K562 (cell line): ENCODE measurements at regions not wholly inside any gene's neighbourhood (a gene's known extent, or its start where the extent isn't known, plus 50 kb on each side); places are given as distances from the start of the nearest gene placed in this dataset.

Source experiments
- ATAC-seq: fragments of 200-7000 bp; cut with Tn5 transposase; 3 replicates; pipeline ENCODE4 v1.9.1; 2020; ENCODE audit warnings: moderate library complexity
- BruUV-seq: library from RNA; stranded (reverse); fragments of 400-500 nt; replicated peaks from 2 replicates; lab custom pipeline; 2021; lab: Mats Ljungman, UMichigan
- CTCF ChIA-PET: fragments of 300-600 bp; formaldehyde crosslinking; extraction: SDS; loops from one replicate; lab custom pipeline; 2021; ENCODE audit warnings: low intra/inter-chr PET ratio; lab: Yijun Ruan, JAX
- POLR2A ChIA-PET: fragments of 300-600, 350-650 bp; sonication (Branson Sonifier 250); formaldehyde crosslinking; extraction: SDS; loops from one replicate; lab custom pipeline; 2021; ENCODE audit warnings: antibody characterized with exemption, inconsistent platforms; lab: Yijun Ruan, JAX
- DNase-seq, 4 experiments: peaks; one replicate each; pipeline versions ENCODE4 v3.0.0 to v3.0.0-alpha.2; 2011 to 2018; ENCODE audit warnings: low spot score in 3 of 4, mixed read lengths in 3 of 4; ENCODE audit errors: extremely low read depth in 1 of 4
- FAIRE-seq: peaks from 2 replicates; lab custom pipeline; 2011; peaks lifted over from hg19 to GRCh38; lab: Jason Lieb, UNC
- H2AFZ ChIP-seq: 2 replicates; pipeline ENCODE4 v1.6.0; 2011; ENCODE audit warnings: low read depth, low read length, control low read depth, inconsistent platforms
- H3K27ac ChIP-seq: fragments of 200-600 bp; 3 replicates; pipeline ENCODE4 v1.8.0; 2011; ENCODE audit warnings: low read depth, mild to moderate bottlenecking, control low read depth, inconsistent platforms, low read length, moderate library complexity, mixed read lengths; ENCODE audit errors: extremely low read depth
- H3K27me3 ChIP-seq, 2 experiments: fragments of 300-600 bp in 1 of 2; 2 replicates in 1 of 2; 3 replicates in 1 of 2; pipeline versions ENCODE4 v1.6.0 to v1.8.0; 2011; ENCODE audit warnings: inconsistent platforms in 2 of 2, low read length in 2 of 2, mild to moderate bottlenecking in 1 of 2, mixed read lengths in 1 of 2, moderate library complexity in 1 of 2; ENCODE audit not compliant: control insufficient read depth in 2 of 2, insufficient read depth in 2 of 2
- H3K36me3 ChIP-seq: fragments of 300-600 bp; 3 replicates; pipeline ENCODE4 v1.8.0; 2011; ENCODE audit warnings: mild to moderate bottlenecking, low read length, inconsistent platforms; ENCODE audit not compliant: control insufficient read depth, insufficient read depth
- H3K4me1 ChIP-seq, 2 experiments: fragments of 200-600 bp in 1 of 2; replicated peaks in 1 of 2; 2 replicates in 1 of 2; 3 replicates in 1 of 2; pipeline versions ENCODE4 v1.5.1 to v1.8.0; 2011; ENCODE audit warnings: inconsistent platforms in 2 of 2, low read length in 2 of 2, mild to moderate bottlenecking in 1 of 2, mixed read lengths in 1 of 2, moderate library complexity in 1 of 2; ENCODE audit not compliant: control insufficient read depth in 2 of 2, insufficient read depth in 2 of 2
- H3K4me2 ChIP-seq: 2 replicates; pipeline ENCODE4 v1.6.1; 2011; ENCODE audit warnings: low read length, control low read depth, inconsistent platforms, mixed read lengths; ENCODE audit not compliant: insufficient read depth
- H3K4me3 ChIP-seq: fragments of 200-600 bp; sonication (generic), shearing (Covaris generic); 2 replicates; pipeline ENCODE4 v1.5.1; 2016; ENCODE audit warnings: control low read depth, inconsistent platforms
- H3K79me2 ChIP-seq: fragments of 200-600 bp; 3 replicates; pipeline ENCODE4 v1.8.0; 2011; ENCODE audit warnings: low read length, inconsistent platforms; ENCODE audit not compliant: control insufficient read depth, insufficient read depth
- H3K9ac ChIP-seq, 2 experiments: 2 replicates each; pipeline versions ENCODE4 v1.6.0 to v1.6.1; 2011; ENCODE audit warnings: low read depth in 2 of 2, low read length in 2 of 2, control low read depth in 1 of 2, inconsistent platforms in 1 of 2, mild to moderate bottlenecking in 1 of 2, mixed read lengths in 1 of 2; ENCODE audit not compliant: insufficient read depth in 1 of 2
- H3K9me1 ChIP-seq: one replicate; pipeline ENCODE4 v1.6.0; 2011; ENCODE audit warnings: inconsistent platforms, mild to moderate bottlenecking, low read length, moderate library complexity; ENCODE audit not compliant: control insufficient read depth, insufficient read depth
- H3K9me3 ChIP-seq: replicated peaks from 2 replicates; pipeline ENCODE4 v1.5.1; 2011; ENCODE audit warnings: low read depth, low read length, inconsistent platforms; ENCODE audit not compliant: control insufficient read depth, insufficient read depth
- H4K20me1 ChIP-seq: replicated peaks from 2 replicates; pipeline ENCODE4 v1.6.1; 2011; ENCODE audit warnings: low read length, inconsistent platforms, mixed read lengths; ENCODE audit not compliant: control insufficient read depth, insufficient read depth
- ATF4 ChIP-seq: fragments of 450-650 bp; formaldehyde crosslinking; IDR thresholded peaks from 2 replicates; pipeline ENCODE4 v1.4.0; 2022; ENCODE audit warnings: mild to moderate bottlenecking, moderate library complexity
- CBFA2T3 ChIP-seq: fragments of 450-650 bp; IDR thresholded peaks from 2 replicates; pipeline ENCODE4 v1.6.1; 2017
- CBX3 ChIP-seq, 2 experiments: IDR thresholded peaks; 1 replicate in 1 of 2; 2 replicates in 1 of 2; pipeline ENCODE4 v1.6.1; 2012; ENCODE audit warnings: inconsistent platforms in 2 of 2, low read length in 2 of 2, borderline replicate concordance in 1 of 2, control low read depth in 1 of 2
- COPS2 ChIP-seq: fragments of 450-650 bp; conservative IDR thresholded peaks from 2 replicates; pipeline ENCODE4 v1.6.1; 2016; ENCODE audit warnings: mild to moderate bottlenecking, moderate library complexity
- CTCF ChIP-seq, 3 experiments: IDR thresholded peaks in 2 of 3; conservative IDR thresholded peaks in 1 of 3; 2 replicates each; pipeline ENCODE4 v1.5.1; 2011 to 2012; ENCODE audit warnings: low read length in 3 of 3, mild to moderate bottlenecking in 3 of 3, control low read depth in 2 of 3, improper control_type of control experiment in 1 of 3, inconsistent platforms in 1 of 3, low read depth in 1 of 3, mixed read lengths in 1 of 3, moderate library complexity in 1 of 3; ENCODE audit not compliant: insufficient read depth in 2 of 3
- EP300 ChIP-seq: IDR thresholded peaks from 2 replicates; pipeline ENCODE4 v1.6.1; 2012; ENCODE audit warnings: low read length, improper control_type of control experiment
- FOXA1 ChIP-seq: fragments of 450-650 bp; IDR thresholded peaks from 2 replicates; pipeline ENCODE4 v1.6.1; 2016; ENCODE audit warnings: mild to moderate bottlenecking, borderline replicate concordance
- FOXP1 ChIP-seq: sonication (generic); formaldehyde crosslinking; IDR thresholded peaks from 2 replicates; pipeline ENCODE4 v1.8.0; 2022; ENCODE audit warnings: mild to moderate bottlenecking, missing genetic modification reagents
- HDGF ChIP-seq: fragments of 450-650 bp; IDR thresholded peaks from 2 replicates; pipeline ENCODE4 v1.6.1; 2016
- HNRNPH1 ChIP-seq: fragments of 200-400 bp; formaldehyde crosslinking; optimal IDR thresholded peaks from 2 replicates; pipeline ENCODE3; 2017; ENCODE audit warnings: low read depth, mild to moderate bottlenecking, low read length, moderate library complexity
- MCM2 ChIP-seq: fragments of 450-650 bp; IDR thresholded peaks from 2 replicates; pipeline ENCODE4 v1.6.1; 2017; ENCODE audit warnings: low read depth, mild to moderate bottlenecking
- PCBP1 ChIP-seq: fragments of 200-400 bp; formaldehyde crosslinking; IDR thresholded peaks from 2 replicates; pipeline ENCODE4 v1.6.1; 2018; ENCODE audit warnings: mild to moderate bottlenecking, low read depth, low read length; ENCODE audit not compliant: poor library complexity, severe bottlenecking
- RBM15 ChIP-seq: fragments of 200-400 bp; formaldehyde crosslinking; IDR thresholded peaks from 2 replicates; pipeline ENCODE4 v1.6.1; 2018; ENCODE audit warnings: mild to moderate bottlenecking, low read length, moderate library complexity; ENCODE audit not compliant: insufficient read depth
- RFX1 ChIP-seq: fragments of 450-650 bp; IDR thresholded peaks from 2 replicates; pipeline ENCODE4 v1.6.1; 2016; ENCODE audit warnings: mild to moderate bottlenecking, moderate library complexity
- SMAD1 ChIP-seq: fragments of 150-350 bp; IDR thresholded peaks from 2 replicates; pipeline ENCODE4 v1.6.1; 2014; ENCODE audit warnings: low read length, low read depth; ENCODE audit not compliant: partially characterized antibody
- SREBF2 ChIP-seq: sonication (generic); formaldehyde crosslinking; IDR thresholded peaks from 2 replicates; pipeline ENCODE4 v1.4.0; 2020; ENCODE audit warnings: mild to moderate bottlenecking, missing genetic modification reagents
- ZBTB12 ChIP-seq: fragments of 250-450 bp; sonication (Bioruptor Pico); IDR thresholded peaks from 2 replicates; pipeline ENCODE4 v1.4.0; 2020
- ZKSCAN3 ChIP-seq: fragments of 250-450 bp; sonication (Bioruptor Pico); IDR thresholded peaks from 2 replicates; pipeline ENCODE4 v1.4.0; 2020
- ZNF133 ChIP-seq: fragments of 250-450 bp; sonication (Bioruptor Pico); IDR thresholded peaks from 2 replicates; pipeline ENCODE4 v1.4.0; 2020; ENCODE audit warnings: mild to moderate bottlenecking
- ZNF444 ChIP-seq: fragments of 250-450 bp; sonication (Bioruptor Pico); IDR thresholded peaks from 2 replicates; pipeline ENCODE4 v1.4.0; 2020; ENCODE audit warnings: mild to moderate bottlenecking, moderate library complexity
- WGBS: fragments of 100-300 bp; shearing (Covaris generic); methylation state at CpG from one replicate; pipeline ENCODE4 v1.1.6; 2016; ENCODE audit warnings: low coverage, mixed read lengths; ENCODE audit not compliant: insufficient coverage; ENCODE audit errors: missing lambda C conversion rate; 5-methylcytosine and 5-hydroxymethylcytosine counted together
- in situ Hi-C: fragments of 300-500 bp; cut with MboI; formaldehyde crosslinking; loops from 4 replicates; pipeline ENCODE4 v1.15.0; 2018; ENCODE audit warnings: inconsistent platforms, mixed read lengths
- intact Hi-C: fragments of 100-400 bp; cut with micrococcal nuclease; formaldehyde crosslinking; loops from 2 replicates; pipeline ENCODE4 v1.14.2; 2022

- intact Hi-C loops (no loop called here), in situ Hi-C loops (no loop called here)
- peaks cover 4 to 5% of the 10 kb centered on the region in 2 experiments; a peak in 2 of 5 replicates for H3K27me3 ChIP-seq
- no peaks in the 10 kb centered on the region for H3K36me3 ChIP-seq
- WGBS = 2% methylated on average over 11 of the region's 12 CpGs
- H3K9me3 ChIP-seq = no peaks in the 10 kb centered on the region
- H3K9me1 ChIP-seq = no peaks in the 10 kb centered on the region
- CTCF ChIA-PET = no interaction called here
- no peaks in the 10 kb centered on the region for H3K79me2 ChIP-seq
- no peak overlapping the region for H3K27ac ChIP-seq
- BruUV-seq = no TSS peak
- 0 out of 4 replicates have a peak overlapping the region, but pooled peaks of 1 of the 2 experiments have one; percentile 35 for H3K9ac ChIP-seq
- H3K4me2 ChIP-seq = no peak overlapping the region
- H4K20me1 ChIP-seq = no peaks in the 10 kb centered on the region
- DNase-seq (no peak), FAIRE-seq (no peak), ATAC-seq (no peak)
- TF ChIP-seq HDGF (no peak), FOXP1 (no peak), RFX1 (no peak), ZNF444 (no peak), MCM2 (no peak), SMAD1 (no peak), COPS2 (no peak), CTCF (IDR thresholded peaks at IDR 0.05 in 2 of 3, conservative IDR thresholded peaks at IDR 0.05 in 1 of 3; ENCODE audit: insufficient read depth in 2 of 3, low read depth in 1 of 3, low read length in 3 of 3) (no peak), SREBF2 (CRISPR knock-in tag) (no peak), RBM15 (no peak), HNRNPH1 (no peak), EP300 (no peak), CBFA2T3 (no peak), ZBTB12 (CRISPR knock-in tag) (no peak), ATF4 (CRISPR knock-in tag) (no peak), CBX3 (IDR thresholded peaks at IDR 0.05; ENCODE audit: borderline replicate concordance in 1 of 2, low read length in 2 of 2) (no peak), PCBP1 (no peak), ZKSCAN3 (CRISPR knock-in tag) (no peak), ZNF133 (no peak), FOXA1 (no peak)
- no peaks in the 10 kb centered on the region for H3K4me1 ChIP-seq
- POLR2A ChIA-PET = no interaction called here
- no peak overlapping the region for H2AFZ ChIP-seq
- H3K4me3 ChIP-seq = no peak overlapping the region
Observed at GRCh38 chr18:77853859-77854258, 604.2 kb downstream of the GALR1 start.
